Uterus (tissue), 2 donors: ENCODE measurements at regions not wholly inside any gene's neighbourhood (a gene's known extent, or its start where the extent isn't known, plus 50 kb on each side); places are given as distances from the start of the nearest gene placed in this dataset.

Experiments used
- POLR2A ChIP-seq, 2 donors: fragments of 450-650 bp; IDR thresholded peaks; one replicate each; pipeline ENCODE4 v1.6.1; 2016; ENCODE audit warnings: antibody characterized with exemption in 2 of 2, mild to moderate bottlenecking in 1 of 2, moderate library complexity in 1 of 2
- TF ChIP-seq, protein P1 (sequence below), 4 experiments: fragments of 200-600 bp in 2 of 4; fragments of 450-650 bp in 2 of 4; sonication (generic) in 2 of 4; IDR thresholded peaks; one replicate each; pipeline ENCODE4 v1.5.1; 2016 to 2019; ENCODE audit warnings: antibody characterized with exemption in 4 of 4, mild to moderate bottlenecking in 2 of 4, moderate library complexity in 1 of 4

DNA sequence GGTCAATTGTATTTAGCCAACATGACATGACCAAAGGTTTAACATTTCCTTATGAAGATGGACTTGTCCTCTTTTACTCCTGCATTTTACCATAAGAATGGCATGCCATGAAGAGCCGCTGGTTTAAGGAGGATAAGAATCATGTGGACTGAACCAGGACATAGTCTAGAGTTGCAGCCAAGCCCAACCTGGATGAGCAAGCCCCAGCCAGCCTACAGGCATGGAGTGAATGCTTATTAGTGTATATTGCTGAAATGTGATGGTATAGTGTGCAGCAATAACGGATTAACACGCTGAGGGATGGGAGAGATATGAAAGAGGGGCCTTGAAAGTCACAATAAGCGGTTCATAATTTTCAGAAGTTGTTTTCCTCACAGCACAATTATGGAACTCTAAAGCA, 523.2 kb downstream of the NTRK2 start:
- TF ChIP-seq, protein P1, sequence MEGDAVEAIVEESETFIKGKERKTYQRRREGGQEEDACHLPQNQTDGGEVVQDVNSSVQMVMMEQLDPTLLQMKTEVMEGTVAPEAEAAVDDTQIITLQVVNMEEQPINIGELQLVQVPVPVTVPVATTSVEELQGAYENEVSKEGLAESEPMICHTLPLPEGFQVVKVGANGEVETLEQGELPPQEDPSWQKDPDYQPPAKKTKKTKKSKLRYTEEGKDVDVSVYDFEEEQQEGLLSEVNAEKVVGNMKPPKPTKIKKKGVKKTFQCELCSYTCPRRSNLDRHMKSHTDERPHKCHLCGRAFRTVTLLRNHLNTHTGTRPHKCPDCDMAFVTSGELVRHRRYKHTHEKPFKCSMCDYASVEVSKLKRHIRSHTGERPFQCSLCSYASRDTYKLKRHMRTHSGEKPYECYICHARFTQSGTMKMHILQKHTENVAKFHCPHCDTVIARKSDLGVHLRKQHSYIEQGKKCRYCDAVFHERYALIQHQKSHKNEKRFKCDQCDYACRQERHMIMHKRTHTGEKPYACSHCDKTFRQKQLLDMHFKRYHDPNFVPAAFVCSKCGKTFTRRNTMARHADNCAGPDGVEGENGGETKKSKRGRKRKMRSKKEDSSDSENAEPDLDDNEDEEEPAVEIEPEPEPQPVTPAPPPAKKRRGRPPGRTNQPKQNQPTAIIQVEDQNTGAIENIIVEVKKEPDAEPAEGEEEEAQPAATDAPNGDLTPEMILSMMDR (IDR thresholded peaks at IDR 0.05): no peak
- no peak for TF ChIP-seq POLR2A (IDR thresholded peaks at IDR 0.05)
